Prostate gland (tissue), 2 donors: ENCODE measurements at regions not wholly inside any gene's neighbourhood (a gene's known extent, or its start where the extent isn't known, plus 50 kb on each side); places are given as distances from the start of the nearest gene placed in this dataset.

Experiments
- DNase-seq: peaks from one replicate; pipeline ENCODE4 v3.0.0-alpha.2; 2019; ENCODE audit warnings: low spot score
- H3K27ac ChIP-seq, 2 donors: fragments of 200-600 bp; sonication (generic); 2 replicates each; pipeline ENCODE4 v1.5.1; 2017 to 2019
- H3K27me3 ChIP-seq: fragments of 200-600 bp; sonication (generic); replicated peaks from 2 replicates; pipeline ENCODE4 v1.5.1; 2019; ENCODE audit not compliant: insufficient read depth
- H3K36me3 ChIP-seq, 2 donors: fragments of 200-600 bp; sonication (generic); 1 replicate in 1 of 2; 2 replicates in 1 of 2; pipeline versions ENCODE4 v1.5.1 to v1.8.1; 2017 to 2019
- H3K4me1 ChIP-seq: fragments of 200-600 bp; sonication (generic); replicated peaks from 2 replicates; pipeline ENCODE4 v1.5.1; 2019
- H3K4me3 ChIP-seq, 2 donors: fragments of 200-600 bp; sonication (generic); 2 replicates each; pipeline ENCODE4 v1.5.1; 2017 to 2019
- H3K9me3 ChIP-seq: fragments of 200-600 bp; sonication (generic); 2 replicates; pipeline ENCODE4 v1.5.1; 2017
- CTCF ChIP-seq, 4 experiments: fragments of 200-600 bp in 2 of 4; fragments of 450-650 bp in 2 of 4; sonication (generic) in 2 of 4; IDR thresholded peaks; 1 replicate in 3 of 4; 2 replicates in 1 of 4; pipeline ENCODE4 v1.5.1; 2016 to 2019; ENCODE audit warnings: antibody characterized with exemption in 4 of 4, mild to moderate bottlenecking in 2 of 4, moderate library complexity in 2 of 4
- POLR2A ChIP-seq: fragments of 450-650 bp; IDR thresholded peaks from one replicate; pipeline ENCODE4 v1.6.1; 2016; ENCODE audit warnings: antibody characterized with exemption, mild to moderate bottlenecking
- POLR2AphosphoS5 ChIP-seq: sonication (generic); formaldehyde crosslinking; IDR thresholded peaks from one replicate; pipeline ENCODE4 v1.6.1; 2017; ENCODE audit warnings: antibody characterized with exemption
- WGBS: methylation state at CpG from one replicate; pipeline ENCODE4 v1.1.5; 2018; 5-methylcytosine and 5-hydroxymethylcytosine counted together
- intact Hi-C: fragments of 100-400 bp; cut with DNase I; formaldehyde crosslinking; loops from one replicate; pipeline ENCODE4 v1.14.2; 2022

- no peak overlapping the region for H3K4me3 ChIP-seq
- no peak for DNase-seq
- no peaks in the 10 kb centered on the region for H3K36me3 ChIP-seq
- H3K9me3 ChIP-seq = no peaks in the 10 kb centered on the region
- H3K4me1 ChIP-seq = no peaks in the 10 kb centered on the region
- no peak overlapping the region for H3K27ac ChIP-seq
- TF ChIP-seq POLR2A = no peak
- no peak for TF ChIP-seq POLR2AphosphoS5
- no peak for TF ChIP-seq CTCF (IDR thresholded peaks at IDR 0.05)
- WGBS = 55% methylated on average over 28 of the region's 28 CpGs
- peaks cover 23% of the 10 kb centered on the region for H3K27me3 ChIP-seq
- intact Hi-C loops = no loop called here
Observed at GRCh38 chr4:1493540-1494287, 87.5 kb upstream of the NKX1-1 start.

- no peak overlapping the region for H3K4me3 ChIP-seq
- no peak for DNase-seq
- intact Hi-C loops = no loop called here
- TF ChIP-seq CTCF (IDR thresholded peaks at IDR 0.05) (no peak), POLR2AphosphoS5 (no peak), POLR2A (no peak)
- no peaks in the 10 kb centered on the region for H3K9me3 ChIP-seq
- H3K36me3 ChIP-seq = no peaks in the 10 kb centered on the region
- peaks cover 25% of the 10 kb centered on the region for H3K27me3 ChIP-seq
- WGBS = 54% methylated on average over 36 of the region's 46 CpGs
- H3K27ac ChIP-seq = no peak overlapping the region
- no peaks in the 10 kb centered on the region for H3K4me1 ChIP-seq
Observed at GRCh38 chr4:1492651-1493539, 86.7 kb upstream of the NKX1-1 start.

GRCh38 chr4:1492142-1492457 is 85.9 kb upstream of the NKX1-1 start:
- 85% methylated on average over 5 of the region's 5 CpGs for WGBS
- peaks cover 26% of the 10 kb centered on the region for H3K27me3 ChIP-seq
- TF ChIP-seq CTCF (IDR thresholded peaks at IDR 0.05) (no peak), POLR2A (no peak), POLR2AphosphoS5 (no peak)

GRCh38 chr4:1491328-1492141 is 85.3 kb upstream of the NKX1-1 start:
- Histone ChIP-seq H3K27ac (no peak overlapping the region), H3K36me3 (no peaks in the 10 kb centered on the region), H3K9me3 (no peaks in the 10 kb centered on the region), H3K4me3 (no peak overlapping the region), H3K27me3 (peaks cover 26% of the 10 kb centered on the region), H3K4me1 (no peaks in the 10 kb centered on the region)
- DNase-seq = no peak
- TF ChIP-seq CTCF (IDR thresholded peaks at IDR 0.05) (no peak), POLR2A (no peak), POLR2AphosphoS5 (no peak)
- intact Hi-C loops = no loop called here
- 84% methylated on average over 19 of the region's 21 CpGs for WGBS

More at GRCh38 chr4:1492142-1492457, 85.9 kb upstream of the NKX1-1 start:
- Histone ChIP-seq H3K4me3 (no peak overlapping the region), H3K9me3 (no peaks in the 10 kb centered on the region), H3K27ac (no peak overlapping the region), H3K36me3 (no peaks in the 10 kb centered on the region), H3K4me1 (no peaks in the 10 kb centered on the region)
- DNase-seq = no peak
- intact Hi-C loops = no loop called here
